Fibroblast of mammary gland (primary cell): ENCODE measurements at regions not wholly inside any gene's neighbourhood (a gene's known extent, or its start where the extent isn't known, plus 50 kb on each side); places are given as distances from the start of the nearest gene placed in this dataset.

Source experiments
- DNase-seq: peaks from one replicate; pipeline ENCODE4 v3.0.0-alpha.2; 2010; ENCODE audit warnings: low read depth
- H3K4me3 ChIP-seq: 2 replicates; pipeline ENCODE4 v1.5.1; 2011; ENCODE audit warnings: low read depth, mild to moderate bottlenecking, low read length, moderate library complexity; ENCODE audit not compliant: control insufficient read depth
- TF ChIP-seq, protein P1 (sequence below): conservative IDR thresholded peaks from 2 replicates; pipeline ENCODE4 v1.5.1; 2011; ENCODE audit warnings: low read depth, low read length, inconsistent platforms; ENCODE audit not compliant: control insufficient read depth, insufficient read depth

DNA sequence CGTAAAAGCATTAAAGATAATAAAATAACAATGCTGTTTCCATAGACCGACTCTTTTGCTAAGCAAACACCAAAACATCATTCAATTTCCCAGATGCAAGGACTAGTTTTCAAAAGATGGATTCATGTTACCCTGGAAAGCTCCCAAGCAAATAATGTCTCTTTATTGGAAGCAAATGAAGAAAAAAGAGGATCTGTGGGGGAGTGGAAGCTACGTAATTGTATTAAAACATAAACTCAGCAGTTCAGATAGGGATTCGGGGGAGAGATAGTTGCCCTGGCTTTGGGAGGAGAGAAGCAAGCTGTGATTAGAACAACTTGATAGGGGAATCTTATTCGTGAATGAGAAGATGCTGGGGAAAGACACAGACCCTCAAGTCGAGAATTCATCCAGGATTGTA lies 491.0 kb upstream of the CLINT1 start:
- DNase-seq, result no peak
- no peak overlapping the region for H3K4me3 ChIP-seq
- TF ChIP-seq, protein P1, sequence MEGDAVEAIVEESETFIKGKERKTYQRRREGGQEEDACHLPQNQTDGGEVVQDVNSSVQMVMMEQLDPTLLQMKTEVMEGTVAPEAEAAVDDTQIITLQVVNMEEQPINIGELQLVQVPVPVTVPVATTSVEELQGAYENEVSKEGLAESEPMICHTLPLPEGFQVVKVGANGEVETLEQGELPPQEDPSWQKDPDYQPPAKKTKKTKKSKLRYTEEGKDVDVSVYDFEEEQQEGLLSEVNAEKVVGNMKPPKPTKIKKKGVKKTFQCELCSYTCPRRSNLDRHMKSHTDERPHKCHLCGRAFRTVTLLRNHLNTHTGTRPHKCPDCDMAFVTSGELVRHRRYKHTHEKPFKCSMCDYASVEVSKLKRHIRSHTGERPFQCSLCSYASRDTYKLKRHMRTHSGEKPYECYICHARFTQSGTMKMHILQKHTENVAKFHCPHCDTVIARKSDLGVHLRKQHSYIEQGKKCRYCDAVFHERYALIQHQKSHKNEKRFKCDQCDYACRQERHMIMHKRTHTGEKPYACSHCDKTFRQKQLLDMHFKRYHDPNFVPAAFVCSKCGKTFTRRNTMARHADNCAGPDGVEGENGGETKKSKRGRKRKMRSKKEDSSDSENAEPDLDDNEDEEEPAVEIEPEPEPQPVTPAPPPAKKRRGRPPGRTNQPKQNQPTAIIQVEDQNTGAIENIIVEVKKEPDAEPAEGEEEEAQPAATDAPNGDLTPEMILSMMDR, result no peak

DNA sequence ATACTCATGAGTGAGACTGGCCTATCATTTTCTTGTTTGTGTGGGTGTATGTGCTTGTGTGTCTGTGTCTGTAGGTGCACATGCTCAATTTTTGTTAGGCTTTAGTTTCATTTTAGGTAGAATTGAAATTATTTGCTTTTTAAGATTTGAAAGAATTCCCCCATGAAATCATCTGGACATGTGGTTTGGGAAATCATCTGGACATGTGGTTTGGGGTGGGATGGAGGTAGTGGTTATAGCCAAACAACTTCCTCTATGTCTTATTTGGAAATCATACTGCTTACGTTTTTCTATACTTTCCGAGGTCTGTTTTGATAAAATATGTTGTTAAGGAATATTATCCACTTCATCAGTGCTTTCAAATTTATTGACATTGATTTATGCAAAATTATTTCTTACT lies 485.4 kb upstream of the CLINT1 start:
- no peak overlapping the region for H3K4me3 ChIP-seq
- DNase-seq, result peak; percentile 18
- TF ChIP-seq, protein P1, result no peak

DNA sequence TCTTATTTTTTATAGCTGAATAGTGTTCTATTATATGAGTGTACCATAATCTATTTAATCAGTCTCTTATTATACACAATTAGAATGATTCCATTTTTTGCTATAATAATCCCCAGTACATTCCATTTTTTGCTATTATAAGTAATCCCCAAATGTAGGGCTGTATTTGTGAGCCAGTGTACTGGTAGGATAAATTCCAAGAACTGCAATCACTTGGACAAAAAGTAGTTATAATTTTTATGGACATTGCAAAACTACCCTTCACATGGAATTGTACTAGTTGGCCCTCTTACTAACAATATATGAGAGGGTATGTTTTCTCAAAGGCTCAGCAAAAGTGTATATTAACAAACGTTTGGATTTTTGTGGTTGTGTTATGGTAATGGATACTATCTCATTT lies 481.7 kb upstream of the CLINT1 start:
- DNase-seq, result no peak
- TF ChIP-seq, protein P1, result no peak
- no peak overlapping the region for H3K4me3 ChIP-seq

DNA sequence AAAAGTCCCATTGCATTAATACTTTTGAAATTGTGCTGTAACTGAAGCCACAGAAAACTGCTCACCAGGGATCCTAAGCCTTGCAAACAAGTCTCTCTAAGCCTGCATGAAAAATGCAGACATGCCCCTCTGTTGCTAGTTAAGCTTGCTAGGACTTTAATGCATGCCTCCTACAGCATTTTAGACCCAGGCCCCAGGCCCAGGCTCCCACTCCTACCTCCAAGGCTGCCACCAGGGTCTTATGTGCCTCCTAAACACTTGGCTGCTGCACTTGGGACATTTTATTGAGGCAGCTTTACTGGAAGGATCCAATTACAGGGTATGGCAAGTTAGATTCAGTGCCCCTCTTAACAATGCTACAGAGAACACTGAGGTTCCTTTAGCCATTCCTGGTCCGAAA lies 467.3 kb upstream of the CLINT1 start:
- TF ChIP-seq, protein P1, result no peak
- DNase-seq, result no peak
- H3K4me3 ChIP-seq, result no peak overlapping the region

DNA sequence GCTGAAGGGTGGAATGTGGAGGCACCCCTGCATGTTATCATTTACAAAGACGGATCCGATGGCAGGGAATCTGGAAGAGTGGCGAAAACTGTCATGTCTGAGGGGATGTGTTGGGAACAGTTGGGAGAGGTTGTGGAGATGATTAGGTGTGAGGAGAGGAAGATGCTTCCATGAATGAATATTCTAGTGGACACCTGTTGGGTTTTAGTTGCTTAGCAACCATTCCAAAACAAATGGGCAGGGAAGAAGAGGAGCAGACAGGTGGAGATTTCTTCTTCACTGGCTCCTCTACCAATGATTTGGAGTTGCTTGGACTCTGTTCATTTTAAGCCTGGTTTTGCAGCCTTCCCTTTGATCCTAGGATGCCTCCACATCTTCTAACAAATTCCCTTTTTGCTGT lies 465.3 kb upstream of the CLINT1 start:
- DNase-seq, result no peak

DNA sequence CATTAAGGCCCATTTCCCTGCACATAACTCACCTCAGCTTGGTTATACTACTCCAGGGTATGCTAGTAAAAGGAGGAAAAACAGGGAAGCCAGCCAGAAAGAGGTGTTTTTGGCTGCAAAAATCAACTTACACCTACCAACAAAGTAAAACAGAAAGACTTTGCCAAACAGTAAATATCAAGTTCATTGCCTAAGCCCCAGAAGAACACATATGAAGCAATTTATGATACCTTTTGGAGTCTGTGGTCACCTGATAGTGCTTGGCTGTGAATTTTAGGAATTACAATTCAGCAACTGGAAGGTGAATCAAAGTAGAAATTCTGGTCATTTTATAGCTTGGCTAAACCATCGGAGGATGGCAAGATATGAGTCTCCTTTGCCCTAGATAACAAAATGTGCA lies 463.7 kb upstream of the CLINT1 start:
- H3K4me3 ChIP-seq, result no peak overlapping the region
- TF ChIP-seq, protein P1, result no peak
- no peak for DNase-seq

More for the DNA sequence above, 465.3 kb upstream of the CLINT1 start:
- no peak overlapping the region for H3K4me3 ChIP-seq
- TF ChIP-seq, protein P1, result no peak

DNA sequence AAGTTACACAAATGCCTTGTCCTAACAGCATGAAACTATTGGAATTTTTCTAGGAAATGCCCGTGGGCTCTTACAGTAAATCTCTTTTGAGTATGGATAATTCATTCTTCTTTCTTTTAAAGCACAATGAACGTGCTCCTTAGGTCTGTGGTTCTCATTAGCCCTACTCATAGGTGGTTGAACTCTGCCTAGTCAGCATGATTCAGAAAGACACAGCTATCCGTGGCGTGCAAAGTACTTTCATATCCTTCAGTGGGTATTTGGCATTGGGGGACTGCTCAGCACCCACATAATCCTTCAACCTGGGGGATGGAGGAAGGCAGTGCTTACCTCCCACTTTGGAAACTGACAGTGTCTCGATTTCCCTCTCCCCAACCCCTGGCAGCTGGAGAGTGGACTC lies 462.0 kb upstream of the CLINT1 start:
- TF ChIP-seq, protein P1, result no peak
- DNase-seq, result no peak
- no peak overlapping the region for H3K4me3 ChIP-seq
